GM21529 (cell line): ENCODE measurements at regions not wholly inside any gene's neighbourhood (a gene's known extent, or its start where the extent isn't known, plus 50 kb on each side); places are given as distances from the start of the nearest gene placed in this dataset.

ENCODE experiments used
- ATAC-seq: cut with Tn5 transposase; IDR thresholded peaks from one replicate; pipeline ENCODE4 v1.9.1; 2021; ENCODE audit not compliant: unreplicated experiment

GRCh38 chr2:215668378-215668775 is 232.5 kb upstream of the FN1 start:
- no peak for ATAC-seq

GRCh38 chr2:215667585-215668377 is 231.9 kb upstream of the FN1 start:
- ATAC-seq = no peak

- peak; percentile 82 for ATAC-seq
Measured at GRCh38 chr2:215664847-215665525, 229.1 kb upstream of the FN1 start.

GRCh38 chr2:215662715-215663114 is 226.8 kb upstream of the FN1 start:
- no peak for ATAC-seq

- no peak for ATAC-seq
Measured at GRCh38 chr2:215660687-215661086, 224.8 kb upstream of the FN1 start.

GRCh38 chr2:215659650-215660049 is 223.8 kb upstream of the FN1 start:
- no peak for ATAC-seq

- ATAC-seq = no peak
Measured at GRCh38 chr2:215658635-215659305, 222.9 kb upstream of the FN1 start.

GRCh38 chr2:215657844-215658243 is 222.0 kb upstream of the FN1 start:
- ATAC-seq = no peak

- no peak for ATAC-seq
Measured at GRCh38 chr2:215654148-215654819, 218.4 kb upstream of the FN1 start.

GRCh38 chr2:215653344-215654030 is 217.6 kb upstream of the FN1 start:
- no peak for ATAC-seq

- no peak for ATAC-seq
Measured at GRCh38 chr2:215652388-215652787, 216.5 kb upstream of the FN1 start.

GRCh38 chr2:215651412-215651811 is 215.5 kb upstream of the FN1 start:
- ATAC-seq = no peak

- ATAC-seq = no peak
Measured at GRCh38 chr2:215644233-215644897, 208.5 kb upstream of the FN1 start.

GRCh38 chr2:215638687-215639086 is 202.8 kb upstream of the FN1 start:
- ATAC-seq = no peak

- ATAC-seq = no peak
Measured at GRCh38 chr2:215637651-215638050, 201.8 kb upstream of the FN1 start.

- no peak for ATAC-seq
Measured at GRCh38 chr2:215636816-215637215, 200.9 kb upstream of the FN1 start.

GRCh38 chr2:215635788-215636139 is 199.9 kb upstream of the FN1 start:
- ATAC-seq = no peak

GRCh38 chr2:215635071-215635787 is 199.4 kb upstream of the FN1 start:
- ATAC-seq = no peak

GRCh38 chr2:215633360-215633759 is 197.5 kb upstream of the FN1 start:
- no peak for ATAC-seq

- ATAC-seq = no peak
Measured at GRCh38 chr2:215631696-215632095, 195.8 kb upstream of the FN1 start.
